ENCODE measurements at regions not wholly inside any gene's neighbourhood (a gene's known extent, or its start where the extent isn't known, plus 50 kb on each side); places are given as distances from the start of the nearest gene placed in this dataset.

- TF ChIP-seq ZNF462 (CRISPR knock-in tag; IDR thresholded peaks at IDR 0.05) = no peak
- TF ChIP-seq ZNF114 (CRISPR knock-in tag; IDR thresholded peaks at IDR 0.05) = no peak
- TF ChIP-seq JUNB (IDR thresholded peaks at IDR 0.05; ENCODE audit: unreplicated experiment) = no peak
- no peak for TF ChIP-seq POLR2AphosphoS5 (IDR thresholded peaks at IDR 0.05; ENCODE audit: low read depth)
- no peak for TF ChIP-seq EZH2 (IDR thresholded peaks at IDR 0.05; ENCODE audit: low read depth, unreplicated experiment)
- no peak for TF ChIP-seq ZNF331 (CRISPR knock-in tag; IDR thresholded peaks at IDR 0.05; ENCODE audit: low read depth)
Observed at GRCh38 chr1:157198619-157199420, 60.6 kb upstream of the ETV3 start (continued).

- H3K4me1 ChIP-seq (ENCODE audit: insufficient read depth) = no peaks in the 10 kb centered on the region; the same call in 1 of the 2 replicates
- no peak overlapping the region for H3K27ac ChIP-seq (ENCODE audit: low read depth)
- 0 out of 2 replicates have a peak, but pooled peaks cover 2% of the 10 kb centered on the region for H3K9me2 ChIP-seq (ENCODE audit: insufficient read depth)
- H2AFZ ChIP-seq = no peak overlapping the region
- no peaks in the 10 kb centered on the region; the same call in 2 of the 3 replicates for H3K9me3 Mint-ChIP-seq
- H3K4me3 ChIP-seq = no peak overlapping the region
- no peak overlapping the region for H3K4me3 Mint-ChIP-seq
- DNase-seq (ENCODE audit: low spot score) = no peak
- peaks cover 3% of the 10 kb centered on the region for H3K27me3 Mint-ChIP-seq (ENCODE audit: insufficient read depth, low read depth, poor library complexity)
- no peaks in the 10 kb centered on the region for H3F3A ChIP-seq (replicated peaks; ENCODE audit: low read depth)
- H3K79me2 ChIP-seq (replicated peaks; ENCODE audit: insufficient read depth) = no peaks in the 10 kb centered on the region
- peaks cover 13% of the 10 kb centered on the region; the same call in 2 of the 3 replicates for H3K4me1 Mint-ChIP-seq
- H4K20me1 ChIP-seq (replicated peaks; ENCODE audit: insufficient read depth) = no peaks in the 10 kb centered on the region
- H3K36me3 Mint-ChIP-seq (ENCODE audit: low read depth) = no peaks in the 10 kb centered on the region; the same call in 2 of the 3 replicates
- H3K36me3 ChIP-seq (ENCODE audit: insufficient read depth) = no peaks in the 10 kb centered on the region
- no peak for ATAC-seq
- no peak for TF ChIP-seq POLR2AphosphoS5 (IDR thresholded peaks at IDR 0.05; ENCODE audit: low read depth)
- TF ChIP-seq CREB1 (CRISPR knock-in tag; IDR thresholded peaks at IDR 0.05; ENCODE audit: low read depth) = no peak
- TF ChIP-seq REST (IDR thresholded peaks at IDR 0.05; ENCODE audit: unreplicated experiment) = no peak
- TF ChIP-seq CTCF (conservative IDR thresholded peaks at IDR 0.05; ENCODE audit: low read depth in 2 of 2) = no peak
- TF ChIP-seq EZH2 (IDR thresholded peaks at IDR 0.05; ENCODE audit: low read depth, unreplicated experiment) = no peak
- H3K27me3 ChIP-seq (ENCODE audit: insufficient read depth) = peaks cover 23% of the 10 kb centered on the region
- no peak overlapping the region for H3K4me2 ChIP-seq
- no peak overlapping the region for H3K27ac Mint-ChIP-seq
Observed at GRCh38 chr1:157197906-157198435, 59.8 kb upstream of the ETV3 start.
